ENCODE measurements at regions not wholly inside any gene's neighbourhood (a gene's known extent, or its start where the extent isn't known, plus 50 kb on each side); places are given as distances from the start of the nearest gene placed in this dataset.

DNA sequence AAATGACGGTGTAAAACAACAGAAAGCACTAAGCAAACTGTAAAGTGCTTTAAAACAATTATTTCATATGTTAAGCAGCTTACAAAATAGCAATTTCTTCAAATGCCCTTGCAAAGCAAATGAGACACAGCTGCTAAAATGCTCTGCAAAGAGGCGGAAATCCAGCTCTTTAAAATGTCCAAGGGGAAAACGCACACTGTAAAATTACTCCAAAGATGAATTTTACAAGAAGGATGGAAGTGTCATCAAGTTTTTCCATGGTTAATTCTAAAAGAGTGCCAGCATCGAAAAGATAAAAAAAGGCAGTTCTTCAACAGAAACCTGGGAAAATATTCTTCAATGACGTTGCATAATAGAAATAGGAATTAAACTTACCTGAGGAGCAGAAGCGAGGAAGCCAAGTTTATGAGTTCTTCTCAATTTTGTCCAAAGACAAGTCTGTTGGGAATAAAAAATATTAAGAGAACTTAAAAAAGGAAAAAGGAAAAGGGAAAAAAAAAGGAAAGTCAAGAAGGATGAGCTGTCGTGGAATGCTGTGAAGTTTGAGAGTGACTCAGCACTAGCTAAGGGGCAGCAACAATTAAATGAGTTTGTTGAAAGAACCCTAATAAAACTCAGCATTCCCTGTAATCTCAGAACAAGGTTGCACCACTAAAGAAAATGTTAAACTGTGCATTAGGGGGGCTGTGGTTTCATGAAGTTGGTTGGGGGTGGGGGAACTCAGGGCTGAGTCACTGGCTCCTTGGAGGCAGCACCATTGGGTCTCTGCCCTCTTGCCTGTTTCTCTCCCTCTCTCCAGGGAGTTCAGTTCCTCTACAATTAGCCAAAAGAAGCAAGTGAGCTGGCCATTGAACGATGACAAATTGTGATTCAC is 64.2 kb upstream of the BLID start:
- Mint-ChIP-seq H3K9me3 (no peaks in the 10 kb centered on the region), H3K27me3 (peaks cover 6% of the 10 kb centered on the region), H3K4me1 (no peaks in the 10 kb centered on the region), H3K27ac (no peak overlapping the region), H3K4me3 (no peak overlapping the region), H3K36me3 (no peaks in the 10 kb centered on the region)

DNA sequence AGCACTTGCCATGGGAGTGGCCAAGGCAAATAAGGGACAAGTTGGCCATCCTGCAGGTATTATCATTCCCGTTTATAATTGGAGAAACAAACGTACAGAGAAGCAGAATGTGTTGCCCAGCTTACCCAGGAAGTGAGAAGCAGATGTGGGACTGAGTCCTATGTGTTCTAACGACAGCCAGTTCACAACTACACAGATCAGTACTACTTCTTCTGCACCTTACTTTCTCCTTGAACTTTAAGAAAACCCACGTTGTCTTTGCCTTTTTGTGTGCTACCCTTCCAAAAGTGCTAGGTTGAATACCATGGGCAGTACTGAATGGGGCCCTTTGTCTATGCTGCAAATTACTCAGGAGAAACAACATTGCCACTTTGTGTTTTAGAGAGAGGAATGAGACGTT is 62.8 kb upstream of the BLID start:
- Mint-ChIP-seq H3K4me1 (no peaks in the 10 kb centered on the region), H3K9me3 (no peaks in the 10 kb centered on the region), H3K27me3 (peaks cover 6% of the 10 kb centered on the region), H3K27ac (no peak overlapping the region), H3K4me3 (no peak overlapping the region), H3K36me3 (no peaks in the 10 kb centered on the region)

DNA sequence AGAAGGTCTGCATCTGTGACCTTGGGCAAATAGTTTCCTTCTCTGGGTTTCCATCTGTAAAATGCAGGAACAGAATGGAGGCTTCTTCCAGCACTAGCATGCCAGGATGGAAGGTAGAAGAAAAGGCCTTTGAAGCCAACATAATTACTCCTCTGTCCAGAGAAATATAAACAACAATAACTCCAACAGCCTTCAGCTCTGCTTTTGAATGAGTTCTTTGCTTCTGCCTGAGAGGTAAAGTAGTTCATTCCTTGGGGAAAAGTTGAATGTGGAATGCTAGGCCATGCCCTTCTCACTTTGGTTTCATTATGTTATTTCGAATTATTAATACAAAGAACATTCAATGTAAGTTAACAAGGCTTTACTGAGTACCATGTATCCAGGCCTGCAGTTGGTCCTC is 61.2 kb upstream of the BLID start:
- Mint-ChIP-seq H3K27ac (no peak overlapping the region), H3K4me1 (no peaks in the 10 kb centered on the region), H3K9me3 (no peaks in the 10 kb centered on the region), H3K4me3 (no peak overlapping the region), H3K27me3 (peaks cover 6% of the 10 kb centered on the region), H3K36me3 (no peaks in the 10 kb centered on the region)

DNA sequence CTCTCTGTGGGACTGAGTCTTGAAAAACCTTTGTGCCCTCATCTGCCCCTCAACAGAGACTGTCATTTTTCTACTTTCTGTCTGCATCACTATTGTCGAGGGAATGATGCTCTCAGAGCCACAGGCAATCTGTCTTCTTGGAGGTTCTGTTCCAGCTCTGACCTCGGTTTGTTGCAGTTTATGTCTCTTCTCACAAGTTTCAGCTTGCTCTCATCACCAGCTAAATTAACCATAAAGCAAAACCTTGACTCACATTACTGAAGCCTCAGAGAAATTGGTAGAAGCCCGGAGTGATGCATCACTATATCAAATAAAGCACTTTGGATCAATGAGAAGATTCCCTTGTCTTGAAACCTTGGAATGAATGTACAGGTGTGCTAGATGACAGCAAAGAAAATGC is 60.6 kb upstream of the BLID start:
- no peaks in the 10 kb centered on the region for H3K4me1 Mint-ChIP-seq
- H3K9me3 Mint-ChIP-seq, result no peaks in the 10 kb centered on the region
- H3K27me3 Mint-ChIP-seq, result peaks cover 6% of the 10 kb centered on the region
- no peak overlapping the region for H3K4me3 Mint-ChIP-seq
- no peaks in the 10 kb centered on the region for H3K36me3 Mint-ChIP-seq
- no peak overlapping the region for H3K27ac Mint-ChIP-seq

DNA sequence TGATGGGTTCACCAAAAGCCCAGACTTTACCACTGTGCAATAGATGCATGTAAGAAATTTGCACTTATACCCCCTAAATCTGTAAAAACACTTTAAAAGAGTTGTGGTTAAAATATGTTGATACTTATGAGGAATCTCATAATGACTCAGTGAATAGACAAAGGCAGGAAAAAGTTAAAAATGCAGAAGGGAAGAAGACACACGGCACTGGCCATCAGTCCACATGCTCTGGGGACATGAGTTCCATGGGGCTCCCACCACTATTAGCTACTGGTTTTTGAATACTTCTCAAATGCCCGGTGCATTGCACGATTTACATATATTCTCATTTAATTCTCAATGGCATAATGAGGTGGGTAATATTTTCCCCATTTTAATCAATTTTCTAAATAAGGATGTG is 59.3 kb upstream of the BLID start:
- no peaks in the 10 kb centered on the region for H3K4me1 Mint-ChIP-seq
- no peak overlapping the region for H3K27ac Mint-ChIP-seq
- peaks cover 6% of the 10 kb centered on the region for H3K27me3 Mint-ChIP-seq
- H3K4me3 Mint-ChIP-seq, result no peak overlapping the region
- H3K9me3 Mint-ChIP-seq, result peaks cover 3% of the 10 kb centered on the region
- H3K36me3 Mint-ChIP-seq, result no peaks in the 10 kb centered on the region

DNA sequence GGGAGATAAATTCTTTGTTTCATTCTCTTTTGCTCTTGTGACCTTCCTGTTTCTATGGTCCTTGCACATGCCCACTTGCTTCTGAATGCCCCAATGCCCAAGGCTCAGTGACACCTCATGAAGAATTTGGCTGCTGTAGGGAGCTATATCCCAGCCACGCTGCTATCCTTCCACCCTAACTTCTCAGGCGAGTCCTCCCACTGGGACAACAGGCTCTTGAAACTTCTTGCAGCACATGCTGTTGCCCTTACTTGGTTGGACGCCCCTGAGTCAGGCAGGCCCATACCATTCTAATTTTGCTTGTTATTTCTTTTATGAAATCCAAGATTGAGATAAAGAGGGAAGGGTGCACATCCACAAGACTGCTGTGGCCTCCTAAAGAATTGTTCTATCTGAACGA is 57.6 kb upstream of the BLID start:
- H3K27ac Mint-ChIP-seq, result no peak overlapping the region
- H3K27me3 Mint-ChIP-seq, result peaks cover 3% of the 10 kb centered on the region
- H3K9me3 Mint-ChIP-seq, result peaks cover 5% of the 10 kb centered on the region
- no peaks in the 10 kb centered on the region for H3K36me3 Mint-ChIP-seq
- no peak overlapping the region for H3K4me3 Mint-ChIP-seq
- no peaks in the 10 kb centered on the region for H3K4me1 Mint-ChIP-seq

DNA sequence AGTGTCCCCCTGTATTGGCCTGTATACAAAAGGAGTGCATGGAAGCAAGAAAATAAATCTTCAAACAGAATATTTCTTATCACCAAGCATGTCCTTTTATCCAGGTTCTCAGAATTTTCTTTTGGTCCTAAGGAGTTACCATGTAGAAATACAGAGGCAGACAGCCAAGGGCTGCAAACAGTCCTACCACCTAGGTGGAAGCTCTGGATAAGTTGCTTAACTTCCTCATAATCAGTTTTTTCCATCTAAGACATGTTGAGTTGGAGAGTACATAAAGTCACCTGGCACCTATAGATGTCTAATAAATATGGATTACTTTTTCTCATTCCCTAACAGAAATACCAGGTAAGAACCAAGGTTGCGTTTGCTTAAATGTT is 57.0 kb upstream of the BLID start:
- H3K9me3 Mint-ChIP-seq, result peaks cover 5% of the 10 kb centered on the region
- no peaks in the 10 kb centered on the region for H3K36me3 Mint-ChIP-seq
- no peaks in the 10 kb centered on the region for H3K4me1 Mint-ChIP-seq
- H3K27me3 Mint-ChIP-seq, result peaks cover 3% of the 10 kb centered on the region
- no peak overlapping the region for H3K27ac Mint-ChIP-seq
- no peak overlapping the region for H3K4me3 Mint-ChIP-seq

DNA sequence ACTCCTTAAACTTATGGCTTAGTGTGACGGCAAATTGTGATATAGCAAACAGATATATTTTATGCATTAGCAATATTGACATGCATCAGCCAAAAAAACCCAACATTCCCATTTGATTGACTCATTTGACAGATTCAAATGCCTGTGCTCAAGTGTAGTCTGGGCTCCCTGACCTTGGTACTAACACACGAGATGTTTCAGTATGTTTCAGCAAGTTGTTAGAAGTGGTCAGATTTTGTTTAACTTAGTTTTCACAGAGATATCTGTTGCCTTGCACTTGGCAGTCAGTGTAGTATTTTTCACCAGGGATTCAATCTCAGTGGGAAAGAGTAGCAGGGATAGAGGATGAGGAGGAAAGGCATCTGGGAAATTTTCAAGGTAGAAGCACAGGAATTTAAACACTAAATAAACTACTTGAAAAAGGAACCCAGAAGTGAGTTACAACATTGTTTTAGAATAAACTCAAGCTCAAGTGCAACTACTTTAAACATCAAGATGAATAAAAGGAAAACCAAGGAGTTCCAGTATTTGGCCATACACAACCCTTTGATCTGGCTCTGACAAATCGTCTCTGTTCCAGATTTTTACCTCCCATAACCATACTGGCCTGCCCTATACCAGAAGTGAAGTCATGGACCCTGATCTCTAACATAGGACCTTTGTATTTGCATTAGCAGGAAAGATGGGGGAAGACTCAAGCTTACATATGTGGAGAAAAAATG is 56.5 kb upstream of the BLID start:
- H3K36me3 Mint-ChIP-seq, result no peaks in the 10 kb centered on the region
- H3K27ac Mint-ChIP-seq, result no peak overlapping the region
- no peaks in the 10 kb centered on the region for H3K4me1 Mint-ChIP-seq
- peaks cover 4% of the 10 kb centered on the region for H3K27me3 Mint-ChIP-seq
- peaks cover 5% of the 10 kb centered on the region for H3K9me3 Mint-ChIP-seq
- no peak overlapping the region for H3K4me3 Mint-ChIP-seq

DNA sequence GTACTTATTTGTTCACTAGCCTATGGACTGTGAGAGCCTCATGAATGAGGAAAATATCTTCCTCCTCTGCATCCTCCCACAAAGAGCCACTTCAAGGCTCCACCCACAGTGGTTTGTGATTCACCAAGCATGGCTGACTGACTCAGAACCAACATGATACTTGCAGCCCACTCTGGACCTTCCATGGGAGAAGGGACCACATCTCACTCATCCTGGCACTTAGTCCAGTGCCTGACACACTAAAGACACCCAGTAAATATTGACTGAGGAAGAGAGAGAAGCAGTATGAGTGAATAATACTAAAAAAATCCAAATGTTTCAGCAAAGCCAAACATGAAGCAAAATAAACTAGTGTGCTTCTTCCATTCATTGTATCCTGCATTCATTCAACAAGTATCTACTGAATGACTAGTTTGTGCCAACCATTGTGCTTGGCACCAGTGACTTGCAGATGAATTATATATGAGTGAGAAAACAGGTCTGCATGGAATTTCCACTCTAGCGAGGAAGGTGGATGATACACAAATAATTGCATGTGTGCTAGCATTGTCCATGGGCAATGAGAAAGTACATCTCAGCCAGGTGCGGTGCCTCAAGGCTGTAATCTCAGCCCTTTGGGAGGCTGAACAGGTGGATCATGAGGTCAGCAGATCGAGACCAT is 54.9 kb upstream of the BLID start:
- Mint-ChIP-seq H3K4me1 (no peaks in the 10 kb centered on the region), H3K27me3 (peaks cover 1% of the 10 kb centered on the region), H3K9me3 (peaks cover 5% of the 10 kb centered on the region)

DNA sequence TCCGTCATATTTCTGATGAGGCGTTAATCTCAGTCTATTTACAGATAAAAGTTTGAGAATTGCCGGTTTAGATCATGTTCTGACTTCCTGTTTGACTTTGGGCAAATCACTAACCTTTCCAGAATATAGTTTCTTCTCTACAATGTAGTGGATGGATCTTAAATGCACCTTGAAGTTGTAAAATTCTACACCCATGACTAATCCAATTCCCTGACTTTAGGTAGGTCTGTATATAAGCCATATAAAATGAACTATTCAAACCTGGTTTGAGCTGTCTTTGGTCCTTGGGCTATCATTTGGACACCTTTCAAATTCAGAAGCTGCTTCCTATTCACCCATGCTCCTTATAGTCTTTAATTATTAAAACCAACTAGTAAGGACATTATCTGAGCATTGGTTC is 52.2 kb upstream of the BLID start:
- H3K27me3 Mint-ChIP-seq, result peaks cover 1% of the 10 kb centered on the region
- no peaks in the 10 kb centered on the region for H3K36me3 Mint-ChIP-seq
- no peak overlapping the region for H3K27ac Mint-ChIP-seq
- peaks cover 5% of the 10 kb centered on the region for H3K9me3 Mint-ChIP-seq
- no peak overlapping the region for H3K4me3 Mint-ChIP-seq
- no peaks in the 10 kb centered on the region for H3K4me1 Mint-ChIP-seq

More for the DNA sequence above, 54.9 kb upstream of the BLID start:
- Mint-ChIP-seq H3K4me3 (no peak overlapping the region), H3K36me3 (no peaks in the 10 kb centered on the region), H3K27ac (no peak overlapping the region)

DNA sequence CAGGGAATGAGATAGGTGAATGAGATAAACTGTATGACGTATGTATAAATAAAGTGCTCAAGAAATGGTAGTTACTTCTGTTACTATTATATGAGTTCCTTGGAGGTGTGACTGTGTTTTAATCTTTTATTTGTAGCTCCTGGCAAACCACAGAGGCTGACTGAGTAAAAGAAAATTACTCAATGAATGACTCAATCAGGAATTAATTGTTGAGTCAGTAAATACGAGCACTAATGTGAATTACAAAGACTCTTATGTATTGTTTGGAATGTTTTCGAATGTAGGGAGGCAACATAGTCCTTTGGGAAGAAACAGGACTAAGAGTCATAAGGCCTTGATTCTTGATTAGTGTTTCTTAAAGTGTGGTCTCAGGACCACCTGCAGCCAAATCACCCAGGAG is 51.1 kb upstream of the BLID start:
- Mint-ChIP-seq H3K27me3 (peaks cover 1% of the 10 kb centered on the region), H3K4me3 (no peak overlapping the region), H3K9me3 (peaks cover 5% of the 10 kb centered on the region), H3K4me1 (no peaks in the 10 kb centered on the region), H3K27ac (no peak overlapping the region), H3K36me3 (no peaks in the 10 kb centered on the region)

DNA sequence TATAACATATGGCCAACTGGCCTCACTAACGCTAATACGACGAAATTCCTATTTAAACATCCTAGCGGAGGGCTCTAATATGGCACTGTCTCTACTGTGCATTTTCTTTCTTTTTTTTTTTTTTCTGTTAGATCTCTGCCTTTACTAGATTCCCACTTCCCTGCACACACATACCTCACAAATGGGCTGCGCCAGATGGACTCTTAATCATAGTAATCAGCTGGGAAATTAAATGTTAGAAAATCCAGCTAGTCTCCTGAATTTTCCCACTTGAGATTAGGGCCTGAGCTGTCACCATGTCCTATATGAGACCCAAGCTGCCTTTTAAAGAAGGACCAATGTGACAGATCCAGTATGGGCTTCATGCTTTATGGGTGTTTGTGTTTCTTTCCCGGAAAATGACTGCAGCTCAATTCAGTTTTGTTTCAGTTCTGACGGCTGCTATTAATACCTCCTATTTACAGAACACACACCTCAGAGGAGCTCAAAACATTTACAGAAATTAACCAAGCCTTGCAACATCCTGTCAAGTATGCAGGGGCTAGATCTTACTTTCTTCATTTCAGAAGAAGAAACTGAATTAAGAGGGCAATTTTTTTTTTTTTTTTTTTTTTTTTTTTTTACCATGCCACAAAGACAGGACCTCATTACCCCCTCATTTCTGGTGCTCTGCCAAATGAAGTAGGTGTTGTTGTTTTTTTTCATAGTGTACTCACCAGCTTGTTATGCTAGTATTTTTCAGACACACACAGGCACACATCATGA is 49.8 kb upstream of the BLID start:
- H3K27ac Mint-ChIP-seq, result no peak overlapping the region

More for the DNA sequence above, 49.8 kb upstream of the BLID start:
- no peaks in the 10 kb centered on the region for H3K36me3 Mint-ChIP-seq
- no peak overlapping the region for H3K4me3 Mint-ChIP-seq
- no peaks in the 10 kb centered on the region for H3K4me1 Mint-ChIP-seq
- peaks cover 5% of the 10 kb centered on the region for H3K9me3 Mint-ChIP-seq
- peaks cover 1% of the 10 kb centered on the region for H3K27me3 Mint-ChIP-seq
